CD14-positive monocyte (primary cell): ENCODE measurements at regions not wholly inside any gene's neighbourhood (a gene's known extent, or its start where the extent isn't known, plus 50 kb on each side); places are given as distances from the start of the nearest gene placed in this dataset.

Experiments
- DNase-seq, 3 donors: peaks; one replicate each; pipeline ENCODE4 v3.0.0-alpha.2; 2011 to 2022
- H2AFZ ChIP-seq: 2 replicates; pipeline ENCODE4 v1.6.0; 2012; ENCODE audit warnings: mild to moderate bottlenecking, low read depth, low read length, inconsistent platforms; ENCODE audit not compliant: insufficient read depth, poor library complexity, severe bottlenecking
- H3K27ac ChIP-seq, 2 donors: 1 replicate in 1 of 2; 2 replicates in 1 of 2; pipeline ENCODE4 v1.5.1; 2012 to 2013; ENCODE audit warnings: low read length in 2 of 2, control low read depth in 1 of 2, inconsistent platforms in 1 of 2, low read depth in 1 of 2, mild to moderate bottlenecking in 1 of 2
- H3K27me3 ChIP-seq, 2 donors: one replicate each; pipeline versions ENCODE4 v1.6.0 to v1.6.1; 2011 to 2013; ENCODE audit warnings: low read length in 2 of 2; ENCODE audit not compliant: control insufficient read depth in 2 of 2, insufficient read depth in 2 of 2
- H3K36me3 ChIP-seq, 2 donors: replicated peaks in 1 of 2; 1 replicate in 1 of 2; 2 replicates in 1 of 2; pipeline versions ENCODE4 v1.5.1 to v1.6.1; 2012 to 2013; ENCODE audit warnings: low read length in 2 of 2, control low read depth in 1 of 2, inconsistent platforms in 1 of 2, mild to moderate bottlenecking in 1 of 2; ENCODE audit not compliant: insufficient read depth in 2 of 2, control insufficient read depth in 1 of 2
- H3K4me1 ChIP-seq, 2 donors: 1 replicate in 1 of 2; 2 replicates in 1 of 2; pipeline versions ENCODE4 v1.5.1 to v1.6.1; 2012 to 2013; ENCODE audit warnings: low read length in 2 of 2, control low read depth in 1 of 2, inconsistent platforms in 1 of 2, mild to moderate bottlenecking in 1 of 2, moderate library complexity in 1 of 2; ENCODE audit not compliant: insufficient read depth in 2 of 2, control insufficient read depth in 1 of 2
- H3K4me2 ChIP-seq: replicated peaks from 2 replicates; pipeline ENCODE3; 2012; ENCODE audit warnings: low read length, moderate library complexity, mild to moderate bottlenecking; ENCODE audit not compliant: poor library complexity, severe bottlenecking; ENCODE audit errors: extremely low read depth
- H3K4me3 ChIP-seq, 3 experiments: fragments of 200-600 bp in 1 of 3; sonication (generic) in 1 of 3; replicated peaks in 1 of 3; 1 replicate in 2 of 3; 2 replicates in 1 of 3; pipeline ENCODE4 v1.5.1; 2011 to 2013; ENCODE audit warnings: low read length in 3 of 3, mild to moderate bottlenecking in 3 of 3, control low read depth in 2 of 3, low read depth in 2 of 3, inconsistent platforms in 1 of 3, moderate library complexity in 1 of 3
- H3K79me2 ChIP-seq: 2 replicates; pipeline ENCODE4 v1.6.0; 2012; ENCODE audit warnings: mild to moderate bottlenecking, control low read depth, inconsistent platforms, low read length, moderate library complexity; ENCODE audit not compliant: insufficient read depth
- H3K9ac ChIP-seq: 2 replicates; pipeline ENCODE4 v1.6.0; 2017; ENCODE audit warnings: low read length, mild to moderate bottlenecking; ENCODE audit not compliant: insufficient read depth, poor library complexity, severe bottlenecking
- H3K9me3 ChIP-seq, 2 donors: replicated peaks in 1 of 2; 1 replicate in 1 of 2; 2 replicates in 1 of 2; pipeline versions ENCODE4 v1.5.1 to v1.6.1; 2012 to 2013; ENCODE audit warnings: low read length in 2 of 2, control low read depth in 1 of 2; ENCODE audit not compliant: control insufficient read depth in 1 of 2, insufficient read depth in 1 of 2
- H4K20me1 ChIP-seq: 2 replicates; pipeline ENCODE4 v1.6.0; 2012; ENCODE audit warnings: mild to moderate bottlenecking, low read length, control low read depth, moderate library complexity; ENCODE audit not compliant: insufficient read depth
- H3K27ac Mint-ChIP-seq, 7 donors: one replicate each; pipeline ENCODE4 v1.8.0; 2020; ENCODE audit warnings: mild to moderate bottlenecking in 7 of 7, mixed read lengths in 7 of 7, moderate library complexity in 6 of 7, inconsistent platforms in 2 of 7
- H3K27me3 Mint-ChIP-seq, 3 donors: one replicate each; pipeline ENCODE4 v1.8.0; 2021 to 2022; ENCODE audit warnings: low read depth in 3 of 3, mild to moderate bottlenecking in 3 of 3, mixed read lengths in 3 of 3, moderate library complexity in 3 of 3, inconsistent platforms in 1 of 3
- H3K36me3 Mint-ChIP-seq, 2 donors: one replicate each; pipeline ENCODE4 v1.8.0; 2020; ENCODE audit warnings: mixed read lengths in 2 of 2, inconsistent platforms in 1 of 2, mild to moderate bottlenecking in 1 of 2
- H3K4me1 Mint-ChIP-seq: one replicate; pipeline ENCODE4 v1.8.0; 2020; ENCODE audit warnings: mild to moderate bottlenecking, mixed read lengths
- H3K4me3 Mint-ChIP-seq, 2 donors: one replicate each; pipeline ENCODE4 v1.8.0; 2020; ENCODE audit warnings: mild to moderate bottlenecking in 2 of 2, mixed read lengths in 2 of 2, moderate library complexity in 1 of 2
- H3K9me3 Mint-ChIP-seq, 7 donors: one replicate each; pipeline ENCODE4 v1.8.0; 2020 to 2022; ENCODE audit warnings: mixed read lengths in 7 of 7, mild to moderate bottlenecking in 6 of 7, moderate library complexity in 6 of 7, inconsistent platforms in 2 of 7
- CTCF ChIP-seq: fragments of 200-600 bp; IDR thresholded peaks from one replicate; pipeline ENCODE4 v1.8.0; 2022; ENCODE audit warnings: antibody characterized with exemption, mild to moderate bottlenecking
- WGBS: methylation state at CpG from one replicate; pipeline ENCODE4 v1.1.5; 2013; ENCODE audit warnings: missing lambda C conversion rate; ENCODE audit not compliant: insufficient coverage; 5-methylcytosine and 5-hydroxymethylcytosine counted together
- intact Hi-C, 2 donors: fragments of 100-400 bp; cut with micrococcal nuclease; formaldehyde crosslinking; loops; one replicate each; pipeline versions ENCODE4 v1.15.0 to v1.15.1; 2023

GRCh38 chr13:66087269-66087710 is 1142.8 kb downstream of the PCDH9 start:
- Histone ChIP-seq H2AFZ (no peak overlapping the region), H3K36me3 (no peaks in the 10 kb centered on the region), H3K9ac (no peak overlapping the region), H3K27ac (no peak overlapping the region), H3K4me3 (no peak overlapping the region), H3K27me3 (no peaks in the 10 kb centered on the region), H4K20me1 (no peaks in the 10 kb centered on the region), H3K4me2 (no peak overlapping the region), H3K4me1 (no peaks in the 10 kb centered on the region), H3K79me2 (no peaks in the 10 kb centered on the region), H3K9me3 (peaks cover 3 to 4% of the 10 kb centered on the region in 2 donors)
- no peaks in the 10 kb centered on the region for H3K4me1 Mint-ChIP-seq
- intact Hi-C loops = no loop called here
- no peak for TF ChIP-seq CTCF
- no peak overlapping the region for H3K27ac Mint-ChIP-seq
- peaks cover 0 to 1% (median 0%) of the 10 kb centered on the region in 3 donors for H3K27me3 Mint-ChIP-seq
- no peaks in the 10 kb centered on the region for H3K36me3 Mint-ChIP-seq
- DNase-seq = no peak
- peaks cover 0 to 6% (median 2%) of the 10 kb centered on the region in 7 donors for H3K9me3 Mint-ChIP-seq
- no peak overlapping the region for H3K4me3 Mint-ChIP-seq
- WGBS = no CpG with 5 or more reads among the region's 2 CpGs

- Histone ChIP-seq H3K36me3 (no peaks in the 10 kb centered on the region), H3K9ac (no peak overlapping the region), H4K20me1 (no peaks in the 10 kb centered on the region), H3K4me2 (no peak overlapping the region), H3K79me2 (no peaks in the 10 kb centered on the region), H3K4me3 (no peak overlapping the region), H2AFZ (no peak overlapping the region), H3K27ac (no peak overlapping the region), H3K9me3 (no peaks in the 10 kb centered on the region), H3K4me1 (no peaks in the 10 kb centered on the region), H3K27me3 (no peaks in the 10 kb centered on the region)
- no peaks in the 10 kb centered on the region for H3K27me3 Mint-ChIP-seq
- H3K4me1 Mint-ChIP-seq = peaks cover 2% of the 10 kb centered on the region
- no peak for DNase-seq
- TF ChIP-seq CTCF = no peak
- no peak overlapping the region for H3K4me3 Mint-ChIP-seq
- intact Hi-C loops = no loop called here
- H3K36me3 Mint-ChIP-seq = no peaks in the 10 kb centered on the region
- no peak overlapping the region for H3K27ac Mint-ChIP-seq
- peaks cover 0 to 6% (median 2%) of the 10 kb centered on the region in 7 donors for H3K9me3 Mint-ChIP-seq
Measured at GRCh38 chr13:66077132-66077689, 1152.9 kb downstream of the PCDH9 start.
